HCT116 (cell line): ENCODE measurements at regions not wholly inside any gene's neighbourhood (a gene's known extent, or its start where the extent isn't known, plus 50 kb on each side); places are given as distances from the start of the nearest gene placed in this dataset.

ENCODE experiments used
- ATAC-seq: fragments of 200-7000 bp; cut with Tn5 transposase; 2 replicates; pipeline ENCODE4 v1.9.1; 2020; ENCODE audit warnings: mild to moderate bottlenecking, moderate library complexity
- BruUV-seq: library from RNA; stranded (reverse); fragments of 400-500 nt; replicated peaks from 2 replicates; lab custom pipeline; 2021; lab: Mats Ljungman, UMichigan
- CTCF ChIA-PET: fragments of 300-600 bp; sonication (Branson Sonifier 250); formaldehyde crosslinking; loops from one replicate; lab custom pipeline; 2021; ENCODE audit warnings: antibody characterized with exemption; lab: Charles Lee
- POLR2A ChIA-PET: fragments of 300-600, 350-600 bp; sonication (Branson Sonifier 250); formaldehyde crosslinking; loops from one replicate; lab custom pipeline; 2021; ENCODE audit warnings: antibody characterized with exemption; lab: Charles Lee
- RAD21 ChIA-PET, 2 experiments: fragments of 300-600 bp; sonication (Branson Sonifier 250); formaldehyde crosslinking; loops; one replicate each; lab custom pipeline; 2023; ENCODE audit warnings: low total read pairs in 2 of 2; ENCODE audit not compliant: uncharacterized antibody in 2 of 2, unreplicated experiment in 2 of 2, low non-redundant PET in 1 of 2; lab: Charles Lee
- DNase-seq: peaks from one replicate; pipeline ENCODE4 v3.0.0-alpha.2; 2010; ENCODE audit warnings: low read depth, low spot score
- H2AFZ ChIP-seq: fragments of 200-600 bp; shearing (Covaris generic), sonication (generic); 2 replicates; pipeline ENCODE4 v1.6.1; 2017; ENCODE audit warnings: low read depth, mixed run types, mixed read lengths, antibody characterized with exemption, low read length; ENCODE audit not compliant: poor library complexity, severe bottlenecking
- H3K27ac ChIP-seq: 2 replicates; pipeline ENCODE4 v1.5.1; 2012; ENCODE audit warnings: low read depth, low read length
- H3K27me3 ChIP-seq: fragments of 200-600 bp; sonication (generic); 2 replicates; pipeline ENCODE4 v1.6.1; 2016; ENCODE audit warnings: mixed run types, low read length, mixed read lengths; ENCODE audit not compliant: insufficient read depth
- H3K36me3 ChIP-seq, 2 experiments: fragments of 200-500 bp in 1 of 2; fragments of 200-600 bp in 1 of 2; sonication (Bioruptor generic) in 1 of 2; sonication (generic) in 1 of 2; 2 replicates each; pipeline versions ENCODE4 v1.5.1 to v1.6.1; 2014 to 2016; ENCODE audit warnings: low read length in 2 of 2, inconsistent platforms in 1 of 2, mixed read lengths in 1 of 2, mixed run types in 1 of 2; ENCODE audit not compliant: insufficient read depth in 2 of 2, control insufficient read depth in 1 of 2
- H3K4me1 ChIP-seq, 2 experiments: fragments of 200-600 bp in 1 of 2; sonication (generic) in 1 of 2; 2 replicates each; pipeline versions ENCODE4 v1.5.1 to v1.6.1; 2012 to 2017; ENCODE audit warnings: low read length in 2 of 2, inconsistent platforms in 1 of 2, mild to moderate bottlenecking in 1 of 2, mixed read lengths in 1 of 2, mixed run types in 1 of 2, moderate library complexity in 1 of 2; ENCODE audit not compliant: insufficient read depth in 2 of 2, control insufficient read depth in 1 of 2
- H3K4me2 ChIP-seq: fragments of 200-600 bp; sonication (generic); 2 replicates; pipeline ENCODE4 v1.6.1; 2017; ENCODE audit warnings: mixed run types, low read length, mixed read lengths
- H3K4me3 ChIP-seq, 2 experiments: fragments of 200-600 bp in 1 of 2; sonication (generic) in 1 of 2; replicated peaks in 1 of 2; 2 replicates each; pipeline ENCODE4 v1.5.1; 2011 to 2016; ENCODE audit warnings: low read length in 2 of 2, control low read depth in 1 of 2, low read depth in 1 of 2, mild to moderate bottlenecking in 1 of 2, mixed read lengths in 1 of 2, mixed run types in 1 of 2
- H3K79me2 ChIP-seq: fragments of 200-600 bp; sonication (generic); 2 replicates; pipeline ENCODE4 v1.6.1; 2017; ENCODE audit warnings: mild to moderate bottlenecking, mixed run types, low read length, moderate library complexity, mixed read lengths; ENCODE audit not compliant: insufficient read depth
- H3K9ac ChIP-seq: fragments of 200-600 bp; sonication (generic); 2 replicates; pipeline ENCODE4 v1.6.1; 2016; ENCODE audit warnings: low read length, mixed read lengths
- H3K9me2 ChIP-seq: fragments of 200-600 bp; sonication (generic), shearing (Covaris generic); 2 replicates; pipeline ENCODE4 v1.6.1; 2017; ENCODE audit warnings: mixed run types, mild to moderate bottlenecking, moderate library complexity; ENCODE audit not compliant: insufficient read depth
- H3K9me3 ChIP-seq, 2 experiments: fragments of 200-500 bp in 1 of 2; fragments of 200-600 bp in 1 of 2; sonication (Bioruptor generic) in 1 of 2; sonication (generic) in 1 of 2; 2 replicates each; pipeline ENCODE4 v1.6.1; 2014 to 2017; ENCODE audit warnings: low read length in 2 of 2, mixed read lengths in 2 of 2, inconsistent platforms in 1 of 2, low read depth in 1 of 2, mild to moderate bottlenecking in 1 of 2, mixed run types in 1 of 2, moderate library complexity in 1 of 2; ENCODE audit not compliant: control insufficient read depth in 1 of 2, insufficient read depth in 1 of 2
- H4K20me1 ChIP-seq: fragments of 200-600 bp; sonication (generic), shearing (Covaris generic); 2 replicates; pipeline ENCODE4 v1.6.1; 2017; ENCODE audit warnings: mixed run types, mild to moderate bottlenecking, moderate library complexity; ENCODE audit not compliant: insufficient read depth
- CEBPB ChIP-seq: IDR thresholded peaks from 2 replicates; pipeline ENCODE4 v1.6.1; 2012; ENCODE audit warnings: low read depth
- EGR1 ChIP-seq: IDR thresholded peaks from 2 replicates; pipeline ENCODE4 v1.6.1; 2012; ENCODE audit warnings: low read depth
- ELF1 ChIP-seq: IDR thresholded peaks from 2 replicates; pipeline ENCODE4 v1.6.1; 2012; ENCODE audit warnings: low read depth, borderline replicate concordance
- EZH2 ChIP-seq: fragments of 200-600 bp; sonication (generic); IDR thresholded peaks from 2 replicates; pipeline ENCODE4 v1.6.1; 2017; ENCODE audit warnings: antibody characterized with exemption, mixed run types
- EZH2phosphoT487 ChIP-seq: fragments of 200-600 bp; IDR thresholded peaks from 2 replicates; pipeline ENCODE4 v1.6.1; 2018; ENCODE audit warnings: antibody characterized with exemption, borderline replicate concordance
- RAD21 ChIP-seq: IDR thresholded peaks from 2 replicates; pipeline ENCODE4 v1.6.1; 2012; ENCODE audit warnings: low read depth, mild to moderate bottlenecking
- SIN3A ChIP-seq: IDR thresholded peaks from 2 replicates; pipeline ENCODE4 v1.6.1; 2012; ENCODE audit warnings: low read depth
- TCF7L2 ChIP-seq: IDR thresholded peaks from 2 replicates; pipeline ENCODE4 v1.7.0; 2011; ENCODE audit warnings: borderline replicate concordance, inconsistent platforms; ENCODE audit not compliant: insufficient read depth, insufficient read length; ENCODE audit errors: extremely low read depth
- ZFX ChIP-seq: fragments of 450-650 bp; IDR thresholded peaks from 2 replicates; pipeline ENCODE4 v1.6.1; 2017
- intact Hi-C: fragments of 100-400 bp; cut with micrococcal nuclease; formaldehyde crosslinking; loops from 2 replicates; pipeline ENCODE4 v1.10.0; 2022
- TF ChIP-seq, protein P1 (sequence below): IDR thresholded peaks from 2 replicates; pipeline ENCODE4 v1.6.1; 2012
- TF ChIP-seq, protein P2 (sequence below): IDR thresholded peaks from 2 replicates; pipeline ENCODE4 v1.6.1; 2012; ENCODE audit warnings: low read depth

DNA sequence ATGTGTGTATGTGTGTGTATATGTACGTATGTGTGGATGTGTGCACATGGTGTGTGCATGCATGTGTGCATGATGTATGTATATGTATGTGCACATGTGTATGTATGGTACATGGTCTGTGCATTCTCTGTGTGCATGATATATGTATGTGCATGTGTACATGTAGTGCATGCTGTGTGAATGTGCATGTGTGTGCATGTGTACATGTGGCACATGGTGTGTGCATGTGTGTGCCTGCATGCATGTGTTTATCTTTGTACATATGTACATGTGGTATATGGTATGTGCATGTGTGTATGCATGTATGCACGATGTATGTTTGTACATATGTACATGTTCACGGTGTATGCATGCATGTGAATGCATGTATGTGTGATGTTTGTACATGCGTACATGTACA is 383.7 kb downstream of the TYW1 start:
- Histone ChIP-seq H4K20me1 (no peaks in the 10 kb centered on the region), H3K27ac (no peak overlapping the region)
- TF ChIP-seq EGR1 (no peak), ELF1 (no peak), EZH2phosphoT487 (no peak), EZH2 (no peak), RAD21 (no peak), SIN3A (no peak)
- TF ChIP-seq, all 23 proteins: peak for 0
- H3K79me2 ChIP-seq, result no peaks in the 10 kb centered on the region
- H3K4me2 ChIP-seq, result no peak overlapping the region
- no TSS peak for BruUV-seq
- H3K9me3 ChIP-seq, result no peaks in the 10 kb centered on the region
- CTCF ChIA-PET, result no interaction called here
- no peak overlapping the region for H3K9ac ChIP-seq
- no peaks in the 10 kb centered on the region for H3K27me3 ChIP-seq
- intact Hi-C loops, result no loop called here
- POLR2A ChIA-PET, result no interaction called here
- ATAC-seq (no peak), DNase-seq (no peak)
- H3K36me3 ChIP-seq, result no peaks in the 10 kb centered on the region
- H2AFZ ChIP-seq, result no peak overlapping the region
- RAD21 ChIA-PET, result no interaction called here
- H3K4me3 ChIP-seq, result no peak overlapping the region
- no peaks in the 10 kb centered on the region for H3K9me2 ChIP-seq
- H3K4me1 ChIP-seq, result no peaks in the 10 kb centered on the region

DNA sequence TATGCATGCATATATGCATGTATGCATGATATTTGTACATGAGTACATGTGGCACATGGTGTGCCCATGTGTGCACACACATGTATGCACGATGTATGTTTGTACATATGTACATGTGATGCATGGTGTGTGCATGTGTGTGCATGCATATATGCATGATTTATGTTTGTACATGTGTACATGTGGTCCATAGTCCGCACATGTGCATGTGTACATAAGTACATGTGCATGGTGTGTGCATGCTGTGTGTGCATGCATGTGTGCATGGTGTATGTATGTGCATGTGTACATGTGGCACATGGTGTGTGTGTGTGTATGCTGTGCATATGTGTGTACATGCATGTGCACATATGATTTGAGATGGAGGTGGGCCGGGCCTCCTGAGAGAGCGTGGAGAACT is 384.2 kb downstream of the TYW1 start:
- RAD21 ChIA-PET, result no interaction called here
- ATAC-seq, result no peak
- Histone ChIP-seq H3K4me1 (no peaks in the 10 kb centered on the region), H4K20me1 (no peaks in the 10 kb centered on the region), H2AFZ (no peak overlapping the region), H3K79me2 (no peaks in the 10 kb centered on the region), H3K27ac (no peak overlapping the region), H3K4me3 (no peak overlapping the region), H3K9ac (no peak overlapping the region), H3K36me3 (no peaks in the 10 kb centered on the region), H3K9me2 (no peaks in the 10 kb centered on the region), H3K9me3 (no peaks in the 10 kb centered on the region), H3K27me3 (no peaks in the 10 kb centered on the region), H3K4me2 (no peak overlapping the region)
- no TSS peak for BruUV-seq
- POLR2A ChIA-PET, result no interaction called here
- TF ChIP-seq, protein P1, sequence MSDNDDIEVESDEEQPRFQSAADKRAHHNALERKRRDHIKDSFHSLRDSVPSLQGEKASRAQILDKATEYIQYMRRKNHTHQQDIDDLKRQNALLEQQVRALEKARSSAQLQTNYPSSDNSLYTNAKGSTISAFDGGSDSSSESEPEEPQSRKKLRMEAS, result no peak
- no peak for TF ChIP-seq TCF7L2
- no peak for TF ChIP-seq ZFX
- TF ChIP-seq, protein P2, sequence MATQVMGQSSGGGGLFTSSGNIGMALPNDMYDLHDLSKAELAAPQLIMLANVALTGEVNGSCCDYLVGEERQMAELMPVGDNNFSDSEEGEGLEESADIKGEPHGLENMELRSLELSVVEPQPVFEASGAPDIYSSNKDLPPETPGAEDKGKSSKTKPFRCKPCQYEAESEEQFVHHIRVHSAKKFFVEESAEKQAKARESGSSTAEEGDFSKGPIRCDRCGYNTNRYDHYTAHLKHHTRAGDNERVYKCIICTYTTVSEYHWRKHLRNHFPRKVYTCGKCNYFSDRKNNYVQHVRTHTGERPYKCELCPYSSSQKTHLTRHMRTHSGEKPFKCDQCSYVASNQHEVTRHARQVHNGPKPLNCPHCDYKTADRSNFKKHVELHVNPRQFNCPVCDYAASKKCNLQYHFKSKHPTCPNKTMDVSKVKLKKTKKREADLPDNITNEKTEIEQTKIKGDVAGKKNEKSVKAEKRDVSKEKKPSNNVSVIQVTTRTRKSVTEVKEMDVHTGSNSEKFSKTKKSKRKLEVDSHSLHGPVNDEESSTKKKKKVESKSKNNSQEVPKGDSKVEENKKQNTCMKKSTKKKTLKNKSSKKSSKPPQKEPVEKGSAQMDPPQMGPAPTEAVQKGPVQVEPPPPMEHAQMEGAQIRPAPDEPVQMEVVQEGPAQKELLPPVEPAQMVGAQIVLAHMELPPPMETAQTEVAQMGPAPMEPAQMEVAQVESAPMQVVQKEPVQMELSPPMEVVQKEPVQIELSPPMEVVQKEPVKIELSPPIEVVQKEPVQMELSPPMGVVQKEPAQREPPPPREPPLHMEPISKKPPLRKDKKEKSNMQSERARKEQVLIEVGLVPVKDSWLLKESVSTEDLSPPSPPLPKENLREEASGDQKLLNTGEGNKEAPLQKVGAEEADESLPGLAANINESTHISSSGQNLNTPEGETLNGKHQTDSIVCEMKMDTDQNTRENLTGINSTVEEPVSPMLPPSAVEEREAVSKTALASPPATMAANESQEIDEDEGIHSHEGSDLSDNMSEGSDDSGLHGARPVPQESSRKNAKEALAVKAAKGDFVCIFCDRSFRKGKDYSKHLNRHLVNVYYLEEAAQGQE, result no peak
- no peak for TF ChIP-seq CEBPB
- CTCF ChIA-PET, result no interaction called here
- intact Hi-C loops, result no loop called here
- DNase-seq, result no peak
